Testis (tissue), 2 donors: ENCODE measurements at regions not wholly inside any gene's neighbourhood (a gene's known extent, or its start where the extent isn't known, plus 50 kb on each side); places are given as distances from the start of the nearest gene placed in this dataset.

ENCODE experiments used
- POLR2A ChIP-seq: fragments of 450-650 bp; IDR thresholded peaks from one replicate; pipeline ENCODE4 v1.6.1; 2017; ENCODE audit warnings: antibody characterized with exemption, mild to moderate bottlenecking, moderate library complexity
- TF ChIP-seq, protein P1 (sequence below), 3 experiments: fragments of 450-650 bp in 2 of 3; fragments of 200-600 bp in 1 of 3; sonication (generic) in 1 of 3; IDR thresholded peaks; one replicate each; pipeline ENCODE4 v1.5.1; 2016 to 2019; ENCODE audit warnings: antibody characterized with exemption in 3 of 3, mild to moderate bottlenecking in 2 of 3, moderate library complexity in 1 of 3

DNA sequence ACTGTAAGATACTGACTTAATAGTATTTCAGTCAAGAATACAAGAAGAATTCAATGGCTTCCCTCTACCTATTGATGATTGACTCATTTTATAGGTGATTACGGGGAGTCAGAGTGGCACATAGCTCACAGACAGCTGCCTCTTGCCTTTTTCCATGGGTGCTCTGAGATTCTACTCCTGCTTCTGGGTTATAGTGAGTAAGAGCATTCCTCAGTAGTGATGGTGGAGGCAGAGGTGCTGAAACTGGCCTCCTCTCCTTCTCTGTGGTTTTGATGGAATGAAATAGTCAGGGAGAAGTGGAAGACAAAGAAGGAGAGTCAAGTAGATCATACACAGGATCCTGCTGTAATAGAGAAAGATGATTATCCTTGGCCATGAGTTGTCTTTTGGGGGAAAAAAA lies 438.2 kb upstream of the FAR2 start:
- TF ChIP-seq, protein P1, sequence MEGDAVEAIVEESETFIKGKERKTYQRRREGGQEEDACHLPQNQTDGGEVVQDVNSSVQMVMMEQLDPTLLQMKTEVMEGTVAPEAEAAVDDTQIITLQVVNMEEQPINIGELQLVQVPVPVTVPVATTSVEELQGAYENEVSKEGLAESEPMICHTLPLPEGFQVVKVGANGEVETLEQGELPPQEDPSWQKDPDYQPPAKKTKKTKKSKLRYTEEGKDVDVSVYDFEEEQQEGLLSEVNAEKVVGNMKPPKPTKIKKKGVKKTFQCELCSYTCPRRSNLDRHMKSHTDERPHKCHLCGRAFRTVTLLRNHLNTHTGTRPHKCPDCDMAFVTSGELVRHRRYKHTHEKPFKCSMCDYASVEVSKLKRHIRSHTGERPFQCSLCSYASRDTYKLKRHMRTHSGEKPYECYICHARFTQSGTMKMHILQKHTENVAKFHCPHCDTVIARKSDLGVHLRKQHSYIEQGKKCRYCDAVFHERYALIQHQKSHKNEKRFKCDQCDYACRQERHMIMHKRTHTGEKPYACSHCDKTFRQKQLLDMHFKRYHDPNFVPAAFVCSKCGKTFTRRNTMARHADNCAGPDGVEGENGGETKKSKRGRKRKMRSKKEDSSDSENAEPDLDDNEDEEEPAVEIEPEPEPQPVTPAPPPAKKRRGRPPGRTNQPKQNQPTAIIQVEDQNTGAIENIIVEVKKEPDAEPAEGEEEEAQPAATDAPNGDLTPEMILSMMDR (IDR thresholded peaks at IDR 0.05): no peak
- TF ChIP-seq POLR2A: no peak
